HepG2 (cell line): ENCODE measurements at regions not wholly inside any gene's neighbourhood (a gene's known extent, or its start where the extent isn't known, plus 50 kb on each side); places are given as distances from the start of the nearest gene placed in this dataset.

Experiments used
- ATAC-seq: fragments of 200-7000 bp; cut with Tn5 transposase; 3 replicates; pipeline ENCODE4 v1.9.1; 2020; ENCODE audit warnings: mild to moderate bottlenecking, moderate library complexity
- BruUV-seq: library from RNA; stranded (reverse); fragments of 400-500 nt; replicated peaks from 2 replicates; lab custom pipeline; 2021; lab: Mats Ljungman, UMichigan
- CTCF ChIA-PET: fragments of 300-600 bp; formaldehyde crosslinking; extraction: SDS; loops from one replicate; lab custom pipeline; 2021; ENCODE audit warnings: low total read pairs, inconsistent platforms, low intra/inter-chr PET ratio; lab: Yijun Ruan, JAX
- POLR2A ChIA-PET: fragments of 350-600 bp; sonication (Branson Sonifier 250); formaldehyde crosslinking; loops from one replicate; lab custom pipeline; 2020; ENCODE audit warnings: antibody characterized with exemption, inconsistent platforms; lab: Yijun Ruan, JAX
- DNase-seq: peaks from one replicate; pipeline ENCODE4 v3.0.0-alpha.2; 2015; ENCODE audit warnings: low spot score
- FAIRE-seq: peaks from 3 replicates; lab custom pipeline; 2011; peaks lifted over from hg19 to GRCh38; lab: Jason Lieb, UNC
- H2AFZ ChIP-seq: one replicate; pipeline ENCODE4 v1.6.1; 2011; ENCODE audit warnings: low read length, inconsistent platforms
- H3K27ac ChIP-seq: fragments of 300-600 bp; 3 replicates; pipeline ENCODE4 v1.8.0; 2011; ENCODE audit warnings: mixed run types, mild to moderate bottlenecking, mixed read lengths, low read length, inconsistent platforms; ENCODE audit not compliant: insufficient read depth; ENCODE audit errors: extremely low read length
- H3K27me3 ChIP-seq, 2 experiments: fragments of 200-600 bp in 1 of 2; 2 replicates in 1 of 2; 3 replicates in 1 of 2; pipeline versions ENCODE4 v1.6.0 to v1.8.0; 2011; ENCODE audit warnings: low read length in 2 of 2, mild to moderate bottlenecking in 2 of 2, moderate library complexity in 2 of 2, inconsistent platforms in 1 of 2; ENCODE audit not compliant: insufficient read depth in 2 of 2, control insufficient read depth in 1 of 2
- H3K36me3 ChIP-seq, 2 experiments: fragments of 200-600 bp in 1 of 2; replicated peaks in 1 of 2; 2 replicates in 1 of 2; 3 replicates in 1 of 2; pipeline versions ENCODE4 v1.5.1 to v1.8.0; 2011; ENCODE audit warnings: low read length in 2 of 2, inconsistent platforms in 1 of 2; ENCODE audit not compliant: insufficient read depth in 2 of 2, control insufficient read depth in 1 of 2
- H3K4me1 ChIP-seq: 2 replicates; pipeline ENCODE4 v1.5.1; 2012; ENCODE audit warnings: low read length, inconsistent platforms; ENCODE audit not compliant: insufficient read depth
- H3K4me2 ChIP-seq: 2 replicates; pipeline ENCODE4 v1.6.0; 2011; ENCODE audit warnings: low read depth, low read length, inconsistent platforms
- H3K4me3 ChIP-seq, 3 experiments: fragments of 200-600 bp in 1 of 3; sonication (generic), shearing (Covaris generic) in 1 of 3; replicated peaks in 1 of 3; 2 replicates each; pipeline ENCODE4 v1.5.1; 2011 to 2016; ENCODE audit warnings: low read length in 3 of 3, inconsistent platforms in 2 of 3, low read depth in 2 of 3, mild to moderate bottlenecking in 2 of 3, control low read depth in 1 of 3, mixed read lengths in 1 of 3; ENCODE audit not compliant: insufficient read depth in 1 of 3
- H3K79me2 ChIP-seq: one replicate; pipeline ENCODE4 v1.6.1; 2011; ENCODE audit warnings: low read length, inconsistent platforms; ENCODE audit not compliant: insufficient read depth
- H3K9ac ChIP-seq: 2 replicates; pipeline ENCODE4 v1.6.0; 2011; ENCODE audit warnings: mild to moderate bottlenecking, low read depth, low read length, inconsistent platforms; ENCODE audit not compliant: insufficient read depth
- H3K9me3 ChIP-seq: 2 replicates; pipeline ENCODE4 v1.5.1; 2012; ENCODE audit warnings: mild to moderate bottlenecking, low read length
- H4K20me1 ChIP-seq: 2 replicates; pipeline ENCODE4 v1.6.0; 2011; ENCODE audit warnings: inconsistent platforms, mild to moderate bottlenecking, low read length, moderate library complexity; ENCODE audit not compliant: insufficient read depth
- IKZF1 ChIP-seq: fragments of 450-650 bp; IDR thresholded peaks from 2 replicates; pipeline ENCODE4 v1.7.1; 2016
- NCOA1 ChIP-seq: sonication (generic); formaldehyde crosslinking; IDR thresholded peaks from 2 replicates; pipeline ENCODE4 v1.9.0; 2021; ENCODE audit warnings: missing genetic modification reagents
- TEF ChIP-seq: sonication (generic); formaldehyde crosslinking; IDR thresholded peaks from 2 replicates; pipeline ENCODE4 v1.5.0; 2020; ENCODE audit warnings: missing genetic modification reagents
- TFAP4 ChIP-seq: sonication (generic); IDR thresholded peaks from 2 replicates; pipeline ENCODE4 v1.6.1; 2016; ENCODE audit warnings: low read depth, borderline replicate concordance
- TRAFD1 ChIP-seq: sonication (generic); formaldehyde crosslinking; IDR thresholded peaks from 2 replicates; pipeline ENCODE4 v1.5.1; 2020; ENCODE audit warnings: missing genetic modification reagents, mild to moderate bottlenecking, borderline replicate concordance
- ZBTB49 ChIP-seq: sonication (generic); formaldehyde crosslinking; IDR thresholded peaks from 2 replicates; pipeline ENCODE4 v1.4.0; 2020; ENCODE audit warnings: missing genetic modification reagents, borderline replicate concordance
- ZNF547 ChIP-seq: sonication (generic); formaldehyde crosslinking; IDR thresholded peaks from 2 replicates; pipeline ENCODE4 v1.5.1; 2020; ENCODE audit warnings: mild to moderate bottlenecking, missing genetic modification reagents
- ZNF768 ChIP-seq: sonication (generic); formaldehyde crosslinking; IDR thresholded peaks from 2 replicates; pipeline ENCODE4 v1.4.0; 2020; ENCODE audit warnings: missing genetic modification reagents
- WGBS: methylation state at CpG from one replicate; pipeline ENCODE4 v1.1.6; 2017; ENCODE audit warnings: low lambda C conversion rate; 5-methylcytosine and 5-hydroxymethylcytosine counted together
- in situ Hi-C: cut with HindIII; loops from 2 replicates; pipeline ENCODE4 v1.10.0; 2017; ENCODE audit warnings: low pct_unique_long_range_greater_than_20kb; ENCODE audit not compliant: extremely low pct_ligation_motif_present
- intact Hi-C: fragments of 100-400 bp; cut with micrococcal nuclease; formaldehyde crosslinking; loops from one replicate; pipeline ENCODE4 v1.10.0; 2022; ENCODE audit not compliant: unreplicated experiment

- no peak for TF ChIP-seq TEF (CRISPR knock-in tag)
- no peak for TF ChIP-seq ZBTB49 (CRISPR knock-in tag)
- TF ChIP-seq TFAP4 = no peak
These were observed 110.9 kb upstream of the CCDC196 start (continued) for GRCh38 chr14:66375046-66375964.

GRCh38 chr14:66377574-66377973 lies 108.6 kb upstream of the CCDC196 start:
- no peak for FAIRE-seq
- Histone ChIP-seq H3K27ac (no peak overlapping the region), H3K4me2 (no peak overlapping the region), H3K9ac (no peak overlapping the region), H3K4me1 (no peaks in the 10 kb centered on the region), H2AFZ (no peak overlapping the region), H3K27me3 (no peaks in the 10 kb centered on the region), H3K79me2 (no peaks in the 10 kb centered on the region), H3K36me3 (no peaks in the 10 kb centered on the region), H3K4me3 (no peak overlapping the region), H3K9me3 (no peaks in the 10 kb centered on the region), H4K20me1 (no peaks in the 10 kb centered on the region)
- POLR2A ChIA-PET = no interaction called here
- no peak for TF ChIP-seq NCOA1
- no peak for TF ChIP-seq ZNF768 (CRISPR knock-in tag)
- TF ChIP-seq ZNF547 (CRISPR knock-in tag) = no peak
- no peak for TF ChIP-seq IKZF1
- TF ChIP-seq TRAFD1 (CRISPR knock-in tag) = no peak
- ATAC-seq = no peak
- CTCF ChIA-PET = no interaction called here
- intact Hi-C loops (no loop called here), in situ Hi-C loops (no loop called here)
- no peak for DNase-seq
- WGBS = 0% methylated on average over 1 of the region's 1 CpG
- BruUV-seq = no TSS peak
